GM21381 (cell line): ENCODE measurements at regions not wholly inside any gene's neighbourhood (a gene's known extent, or its start where the extent isn't known, plus 50 kb on each side); places are given as distances from the start of the nearest gene placed in this dataset.
"Not testable (repeated sequence)": the region's sequence is repeated elsewhere in the genome, so short reads cannot be mapped to it uniquely, and the experiment has no call there.

Source experiments
- ATAC-seq: cut with Tn5 transposase; IDR thresholded peaks from one replicate; pipeline ENCODE4 v1.9.1; 2021; ENCODE audit warnings: mild to moderate bottlenecking, moderate library complexity; ENCODE audit not compliant: unreplicated experiment

DNA sequence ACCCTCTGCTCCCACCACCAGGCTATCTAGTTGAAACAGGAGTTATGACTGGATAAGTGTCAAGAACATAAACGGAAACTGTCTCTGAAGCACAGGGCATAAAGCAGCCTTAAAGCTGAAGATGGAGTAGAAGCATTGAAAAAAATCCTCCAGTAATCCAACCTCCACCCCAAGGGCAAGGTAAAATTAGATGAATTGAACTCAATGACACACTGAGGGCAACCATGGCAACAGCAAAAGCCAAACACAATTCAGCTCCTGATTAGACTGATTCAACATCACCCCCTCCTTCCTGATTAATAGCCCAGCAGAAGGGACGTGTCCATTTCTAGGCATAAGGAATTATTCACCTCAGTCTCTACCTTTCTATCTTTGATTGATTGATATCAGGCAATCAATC, 183.2 kb upstream of the MAP3K1 start:
- no peak for ATAC-seq

DNA sequence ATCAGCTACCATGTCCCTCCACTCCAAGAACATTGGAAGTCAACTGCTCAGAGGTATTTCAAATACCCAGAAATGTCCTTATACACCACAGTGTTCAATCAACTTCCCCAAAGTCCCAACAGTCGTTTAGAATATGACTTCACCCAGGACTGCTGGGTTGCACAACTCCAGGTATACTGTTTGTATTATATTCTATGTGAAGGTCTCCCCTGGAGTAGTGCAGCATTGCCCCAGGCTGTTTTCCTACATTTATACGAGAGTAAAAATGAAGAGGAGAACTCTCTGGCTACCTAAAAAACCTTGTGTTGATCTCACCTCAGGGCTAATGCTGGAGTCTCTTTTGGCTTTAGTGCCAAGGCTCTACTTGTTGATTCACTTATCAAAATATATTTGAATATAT, 183.6 kb upstream of the MAP3K1 start:
- ATAC-seq: no peak

DNA sequence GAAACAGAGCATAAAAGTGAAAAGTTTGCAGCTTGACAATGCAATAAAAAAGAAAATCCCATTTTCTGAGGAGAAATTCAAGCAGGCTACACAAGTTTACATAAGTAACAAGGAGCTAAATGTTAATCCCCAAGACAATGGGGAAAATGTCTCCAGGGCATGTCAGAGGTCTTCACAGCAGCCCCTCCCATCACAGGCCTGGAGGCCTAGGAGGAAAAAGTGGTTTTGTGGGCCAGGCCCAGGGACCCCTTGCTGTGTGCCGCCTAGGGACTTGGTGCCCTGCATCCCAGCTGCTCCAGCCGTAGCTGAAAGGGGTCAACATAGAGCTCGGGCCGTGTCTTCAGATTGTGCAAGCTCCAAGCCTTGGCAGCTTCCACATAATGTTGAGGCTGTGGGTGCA, 186.7 kb upstream of the MAP3K1 start:
- ATAC-seq: not testable (repeated sequence)

DNA sequence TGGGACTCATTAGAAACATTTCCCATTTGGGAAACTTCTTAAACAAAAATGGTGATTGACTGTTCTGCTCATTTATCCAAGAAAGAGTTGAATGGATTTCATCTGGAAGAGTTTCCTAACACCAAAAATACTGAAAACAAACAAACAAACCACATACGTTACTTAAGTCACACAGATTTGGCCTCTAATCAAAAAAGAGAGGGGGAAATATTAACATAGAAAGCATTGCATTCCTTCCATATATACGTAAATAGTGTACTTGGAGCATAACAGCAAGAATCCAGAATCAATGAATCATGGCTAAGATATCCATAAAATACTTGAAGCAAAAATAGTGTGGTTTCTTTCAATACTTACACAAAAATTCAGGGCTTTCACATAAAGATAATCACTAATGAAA, 189.8 kb upstream of the MAP3K1 start:
- ATAC-seq: no peak

DNA sequence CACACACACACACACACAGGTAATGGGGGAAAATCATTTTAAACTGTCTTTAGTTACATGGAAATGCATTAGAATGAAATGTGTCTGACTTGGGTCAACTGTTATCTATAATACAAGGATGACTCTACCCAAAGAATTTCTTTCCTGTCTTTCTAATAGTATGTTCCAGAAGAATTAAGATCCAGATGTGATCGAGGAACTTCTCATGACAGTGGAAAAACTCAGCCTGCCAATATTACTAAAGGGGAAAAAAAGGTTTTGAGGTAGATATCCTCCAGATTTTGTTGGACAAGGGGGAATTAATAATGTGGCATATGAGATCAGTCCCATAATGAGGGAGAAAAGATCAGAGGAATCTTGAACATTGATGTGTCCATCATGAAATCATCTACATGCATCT, 190.6 kb upstream of the MAP3K1 start:
- no peak for ATAC-seq

DNA sequence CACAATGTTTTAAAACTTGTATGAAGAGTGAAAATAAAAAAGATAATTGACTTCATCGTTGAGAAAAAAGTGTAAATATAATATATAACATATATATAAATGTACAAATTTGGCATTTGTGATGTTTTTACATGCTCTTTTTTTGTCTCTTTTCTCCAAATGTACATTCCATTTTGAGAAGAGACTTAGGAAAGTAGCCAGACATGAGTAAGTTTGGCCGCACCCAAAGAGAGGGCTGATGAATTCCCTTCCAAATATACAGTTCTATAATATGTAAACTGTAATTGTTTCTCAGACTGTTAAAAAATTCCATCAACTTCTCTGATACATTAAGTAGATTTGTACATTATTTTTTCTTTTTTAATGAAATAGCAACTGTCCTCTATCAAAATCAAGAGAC, 193.2 kb upstream of the MAP3K1 start:
- ATAC-seq: no peak

DNA sequence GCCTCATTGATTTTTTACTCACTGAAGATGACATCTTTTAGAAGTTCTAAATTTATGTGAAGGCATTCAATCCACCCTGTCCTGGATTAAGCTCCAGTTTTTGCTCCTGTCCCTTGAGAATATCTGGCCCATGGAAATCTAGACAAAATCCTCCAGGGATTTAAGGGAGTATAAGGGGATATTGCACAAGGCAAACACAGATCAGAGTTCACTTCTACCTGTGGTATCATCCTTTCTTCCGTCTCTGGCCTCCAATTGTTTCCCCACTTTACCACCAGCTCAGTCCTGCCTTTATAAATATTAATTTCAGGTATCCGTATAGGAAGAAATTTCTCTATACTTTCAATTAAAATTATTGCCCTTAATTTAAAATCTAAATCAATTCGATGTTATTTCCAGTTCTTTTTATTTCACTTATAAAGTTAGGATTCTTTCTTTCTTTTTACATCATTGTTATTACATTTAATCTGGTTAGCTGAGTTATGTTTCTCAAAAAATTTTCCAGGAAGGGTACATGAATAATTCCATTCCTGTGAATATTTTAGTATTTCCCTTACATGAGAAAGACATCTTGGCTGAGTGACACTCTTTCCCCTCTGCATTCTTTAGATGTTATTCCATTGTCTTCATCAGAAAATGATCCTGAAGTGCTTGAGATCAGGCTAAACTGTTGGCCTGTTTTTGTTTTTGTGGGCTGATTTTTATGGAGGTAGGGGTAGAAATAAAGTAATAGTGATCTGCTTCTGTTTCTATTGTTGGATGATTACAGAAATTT, 194.3 kb upstream of the MAP3K1 start:
- no peak for ATAC-seq

DNA sequence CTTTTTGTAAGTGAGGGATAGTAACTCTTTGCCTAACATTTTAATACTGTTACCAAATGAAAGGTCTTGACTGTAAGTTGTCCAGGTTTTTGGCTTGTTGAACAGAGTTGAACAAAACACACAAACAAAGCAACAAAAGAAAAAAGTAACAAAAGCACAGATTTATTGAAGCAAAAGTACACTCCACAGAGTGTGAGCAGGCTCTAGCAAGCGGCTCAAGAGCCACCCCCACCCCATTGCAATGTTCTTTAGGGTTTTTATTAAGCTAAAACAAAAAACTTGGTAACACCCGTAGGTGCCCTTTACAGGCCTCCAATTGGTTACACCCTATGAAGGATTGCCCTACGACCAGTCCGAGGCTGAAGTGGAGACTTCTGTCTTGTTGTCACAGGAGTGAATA, 197.4 kb upstream of the MAP3K1 start:
- ATAC-seq: no peak

DNA sequence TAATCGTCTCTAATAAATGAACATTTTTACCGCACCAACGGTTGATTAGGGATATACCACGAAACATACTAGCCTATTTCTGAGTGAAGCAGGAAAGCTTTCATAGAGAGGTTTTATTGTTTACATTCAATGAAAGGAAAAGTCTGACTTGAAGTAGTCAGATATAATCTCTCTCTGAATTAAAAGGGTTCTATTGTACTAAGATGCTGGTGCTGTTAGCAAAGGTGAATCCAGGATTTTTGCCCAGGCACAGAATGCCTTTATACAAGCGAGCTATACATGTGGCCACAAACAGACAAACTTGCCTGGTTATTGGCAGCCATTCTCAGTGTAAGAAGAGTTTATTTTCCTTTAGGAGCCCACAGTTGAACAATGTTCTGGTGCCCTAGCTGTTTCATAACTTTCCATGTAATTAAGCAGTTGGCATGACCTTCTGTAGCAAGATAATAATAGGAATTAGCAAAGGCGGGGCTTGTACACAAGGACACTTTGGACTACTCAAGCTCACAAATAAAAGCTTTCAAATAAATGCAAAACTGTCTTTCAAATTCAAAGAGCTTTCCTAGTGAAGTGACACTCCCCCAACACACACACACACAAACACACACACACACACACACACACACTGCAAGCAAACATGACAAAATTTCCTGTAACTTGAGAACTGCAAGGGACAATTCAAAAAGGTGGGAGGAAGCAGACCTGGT, 198.7 kb upstream of the MAP3K1 start:
- ATAC-seq: no peak

DNA sequence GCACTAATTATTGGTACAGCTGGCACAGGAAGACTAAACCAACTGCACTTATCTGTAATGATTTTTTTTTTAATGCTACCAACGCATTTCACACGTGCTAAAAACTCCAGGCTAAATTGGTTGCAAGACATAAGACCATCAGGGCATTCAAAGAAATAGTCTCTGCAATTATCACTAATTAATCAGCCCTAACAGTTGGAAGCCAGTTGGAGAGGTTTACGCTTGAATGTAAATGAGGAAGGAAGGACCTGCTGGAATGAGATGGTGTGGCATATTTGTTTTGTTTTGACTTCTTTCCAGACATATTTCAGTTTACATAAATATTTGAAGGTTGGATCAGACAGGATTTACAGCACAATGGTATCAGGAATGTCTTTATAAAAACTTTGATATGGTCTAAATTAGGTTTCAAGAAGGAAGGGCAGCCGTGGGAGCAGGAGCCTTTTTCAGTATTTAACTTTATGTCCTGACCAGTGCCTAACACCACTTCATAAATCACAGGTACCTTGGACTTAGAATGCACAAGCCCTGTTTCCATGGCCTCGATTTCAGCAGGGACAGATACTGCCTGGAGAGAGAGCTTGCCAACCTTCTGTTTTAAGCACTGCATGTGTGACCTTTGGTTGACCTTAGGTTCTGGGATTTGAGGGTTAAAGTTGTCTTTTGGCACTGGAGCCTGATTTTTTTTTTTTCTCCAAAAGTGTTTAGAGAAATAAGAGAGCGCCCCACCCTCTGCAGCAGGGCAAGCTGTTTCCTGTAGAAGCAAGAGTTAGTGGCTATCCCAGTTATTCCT, 199.8 kb upstream of the MAP3K1 start:
- ATAC-seq: no peak

DNA sequence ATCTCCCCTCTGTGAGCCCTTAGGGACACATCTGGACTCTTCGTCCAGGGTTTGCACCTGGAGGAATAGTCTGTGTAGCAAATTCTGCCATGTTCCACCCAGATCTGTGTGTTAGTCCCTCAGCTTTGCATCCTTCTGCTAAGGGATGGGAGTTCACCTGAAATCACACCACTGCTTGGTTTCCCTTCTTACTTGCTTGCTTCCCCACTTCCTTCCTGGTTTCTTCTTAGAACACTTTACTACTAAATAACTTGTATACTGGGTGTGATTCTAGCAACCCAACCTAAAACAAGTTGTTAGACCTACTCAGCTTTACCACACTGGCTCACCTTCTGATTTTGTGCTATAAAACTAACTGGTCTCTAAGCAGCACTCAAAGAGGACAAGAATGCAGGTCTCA, 202.6 kb upstream of the MAP3K1 start:
- ATAC-seq: no peak

DNA sequence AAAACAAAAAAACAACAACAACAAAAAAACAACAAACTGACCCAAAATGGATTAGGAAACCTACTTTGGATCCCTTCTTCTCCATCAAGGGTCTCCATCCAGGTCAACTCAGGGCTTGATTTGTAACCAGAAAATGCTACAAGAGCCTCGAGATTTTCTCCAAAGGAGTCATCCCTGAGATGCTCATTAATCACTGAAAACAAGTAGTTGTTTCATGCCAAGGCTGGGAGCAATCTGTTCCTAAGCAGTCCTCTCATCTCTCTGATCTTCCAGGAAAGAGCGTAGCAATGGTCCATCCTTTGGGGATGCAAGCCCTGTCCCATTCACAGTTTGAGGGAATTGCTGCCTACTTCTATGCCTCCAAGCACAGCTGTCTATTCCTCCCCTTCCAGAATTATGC, 203.0 kb upstream of the MAP3K1 start:
- ATAC-seq: no peak

DNA sequence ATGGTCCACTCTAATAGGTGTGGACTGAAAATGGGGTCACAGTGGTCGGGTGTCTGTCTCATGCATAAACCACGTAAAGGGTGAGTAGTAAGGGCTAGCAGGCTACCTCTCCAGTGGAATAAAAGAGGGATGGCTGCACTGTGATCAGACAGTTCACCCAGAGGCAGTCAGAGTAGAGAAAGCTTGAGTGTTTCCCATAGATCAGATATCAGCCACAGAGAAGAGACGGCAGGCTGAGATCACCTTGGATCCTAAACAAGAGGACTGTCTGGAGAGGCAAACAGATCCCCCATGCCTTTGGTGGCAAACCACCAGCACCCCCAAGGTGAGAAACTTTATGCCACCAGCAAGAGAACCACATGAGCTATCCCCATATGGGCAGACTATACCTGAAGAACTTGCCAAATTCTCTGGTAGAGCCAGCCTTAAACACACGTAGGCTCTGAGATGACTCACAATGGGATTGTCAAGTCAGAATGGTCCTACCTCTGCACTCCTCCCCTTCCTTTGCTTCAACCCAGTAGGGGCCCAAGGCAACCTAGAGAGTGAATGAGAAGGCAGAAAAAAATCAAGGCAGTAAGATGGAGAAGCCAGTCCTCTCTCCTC, 205.2 kb upstream of the MAP3K1 start:
- ATAC-seq: no peak

DNA sequence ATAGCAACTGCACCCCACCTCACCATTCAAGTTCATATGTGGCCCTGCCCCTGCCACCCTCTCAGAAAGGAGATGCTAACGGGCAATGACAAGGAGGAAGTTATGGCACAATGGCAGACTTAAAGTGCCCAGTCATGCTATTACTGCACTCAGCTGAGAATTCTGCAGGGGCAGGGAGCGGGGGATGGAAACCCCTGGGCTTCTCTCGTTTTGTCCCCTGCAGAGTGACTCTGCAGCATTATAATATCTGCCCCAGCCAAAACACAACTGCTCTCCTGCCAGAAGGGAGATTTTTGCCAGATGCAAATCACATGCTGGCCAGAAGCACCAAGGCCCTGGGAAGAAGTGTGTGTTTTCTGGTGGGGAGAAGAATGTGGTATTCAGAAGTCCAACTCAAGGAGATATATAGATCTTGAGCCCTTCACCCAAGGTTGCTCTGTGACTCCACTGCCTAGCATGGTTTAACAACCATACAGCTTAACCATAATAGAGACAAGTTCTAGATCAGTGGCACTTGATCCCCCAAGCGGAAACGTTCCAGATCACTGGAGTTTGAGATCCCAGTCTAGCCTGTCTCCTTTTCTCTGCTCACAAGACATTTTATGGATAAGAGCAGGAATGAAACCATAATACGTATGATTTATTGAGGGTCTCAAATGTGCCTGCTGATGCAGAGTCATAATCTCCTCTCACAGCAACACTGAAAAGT, 207.0 kb upstream of the MAP3K1 start:
- ATAC-seq: no peak

DNA sequence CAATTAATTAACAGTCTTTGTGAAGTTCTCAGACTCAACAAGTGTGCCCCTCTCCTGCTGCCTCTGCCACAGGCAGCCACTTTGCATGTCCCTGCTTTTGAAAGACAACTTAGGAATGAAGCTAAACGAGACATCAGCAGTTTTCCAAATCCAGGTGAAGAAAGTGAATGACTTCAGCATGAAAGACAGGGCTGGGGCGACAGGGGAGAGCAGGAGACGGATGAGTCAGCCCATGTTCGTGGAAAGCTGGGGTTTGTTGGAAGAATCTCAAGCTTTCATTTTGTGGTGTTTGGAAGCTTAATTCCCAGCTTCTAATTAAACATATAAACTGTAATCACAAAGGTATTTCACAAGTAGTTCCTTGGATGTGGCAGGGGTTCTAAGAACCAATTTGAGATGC, 207.8 kb upstream of the MAP3K1 start:
- ATAC-seq: no peak

DNA sequence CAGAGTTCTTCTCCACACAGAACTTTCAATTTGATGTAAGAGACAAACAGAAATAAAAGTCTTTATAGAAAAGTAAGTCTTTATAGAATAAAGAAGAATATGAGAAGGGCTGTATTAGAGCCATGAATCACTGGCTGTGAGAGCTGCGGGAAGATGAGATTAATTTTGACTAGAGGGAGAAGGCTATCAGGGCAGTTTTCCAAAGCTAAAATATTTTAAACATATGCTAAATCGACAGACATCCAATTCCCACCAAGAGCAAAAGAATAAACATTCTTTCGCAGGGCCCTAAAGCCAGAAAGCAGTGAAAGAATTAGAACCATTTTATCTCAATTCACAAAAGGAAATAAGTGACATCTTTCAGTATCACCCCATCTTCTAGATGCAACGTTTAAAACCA, 208.3 kb upstream of the MAP3K1 start:
- ATAC-seq: no peak

DNA sequence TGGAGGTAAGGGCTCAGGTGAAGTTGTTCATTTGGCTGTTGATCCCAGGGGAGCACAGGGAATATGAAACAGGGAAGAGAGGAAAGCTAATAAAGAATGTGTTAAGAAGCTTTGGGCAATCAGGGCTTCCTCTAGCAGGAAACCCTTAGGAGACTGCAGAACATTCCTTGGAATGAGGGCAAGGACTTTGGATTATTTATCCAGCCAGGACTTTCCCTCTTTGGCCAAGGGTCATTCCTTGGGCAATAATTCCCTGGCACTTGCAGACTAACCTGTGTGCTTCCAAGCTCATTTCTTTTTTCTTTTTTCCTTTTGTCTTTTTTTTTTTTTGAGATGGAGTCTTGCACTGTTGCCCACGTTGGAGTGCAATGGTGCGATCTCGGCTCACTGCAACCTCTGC, 209.2 kb upstream of the MAP3K1 start:
- no peak for ATAC-seq

DNA sequence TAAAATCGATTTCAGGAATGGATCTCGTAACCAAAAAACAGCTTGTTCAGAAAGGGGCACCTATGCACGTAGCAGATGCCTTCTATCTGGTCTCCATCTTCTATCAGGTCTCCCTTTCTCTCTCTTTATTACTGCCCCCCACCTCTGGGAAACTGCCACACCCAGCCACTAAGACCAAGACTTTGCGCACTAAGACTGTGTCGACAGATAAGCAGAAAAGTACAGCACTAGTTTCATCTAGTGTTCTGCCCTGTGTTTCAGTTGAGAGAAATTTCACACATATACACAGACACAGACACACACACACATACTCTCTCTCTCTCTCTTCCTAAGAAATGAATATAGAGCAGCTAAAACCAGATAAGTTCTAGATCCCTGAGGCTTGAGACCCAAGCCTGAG, 210.1 kb upstream of the MAP3K1 start:
- ATAC-seq: no peak

DNA sequence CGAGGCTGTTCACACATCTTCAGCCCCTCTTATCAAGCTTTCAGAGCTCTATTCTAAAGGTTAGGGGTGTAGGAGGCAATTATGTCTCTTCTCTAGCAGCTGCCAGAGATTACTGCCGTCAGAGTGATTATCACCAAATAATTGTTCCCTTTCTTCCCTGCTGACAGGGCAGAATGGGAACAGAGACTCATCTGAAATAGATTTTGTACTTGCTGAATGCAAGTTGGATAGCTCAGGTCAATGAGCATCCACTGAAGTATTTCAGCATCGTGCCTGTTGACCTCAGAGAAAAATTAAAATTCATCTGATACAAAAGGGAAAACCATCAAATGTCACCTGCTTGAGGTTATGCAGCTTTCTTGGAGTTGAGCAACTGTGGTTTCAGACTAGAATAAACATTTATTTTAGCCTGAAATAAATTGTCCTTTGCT, 213.7 kb upstream of the MAP3K1 start:
- ATAC-seq: no peak

DNA sequence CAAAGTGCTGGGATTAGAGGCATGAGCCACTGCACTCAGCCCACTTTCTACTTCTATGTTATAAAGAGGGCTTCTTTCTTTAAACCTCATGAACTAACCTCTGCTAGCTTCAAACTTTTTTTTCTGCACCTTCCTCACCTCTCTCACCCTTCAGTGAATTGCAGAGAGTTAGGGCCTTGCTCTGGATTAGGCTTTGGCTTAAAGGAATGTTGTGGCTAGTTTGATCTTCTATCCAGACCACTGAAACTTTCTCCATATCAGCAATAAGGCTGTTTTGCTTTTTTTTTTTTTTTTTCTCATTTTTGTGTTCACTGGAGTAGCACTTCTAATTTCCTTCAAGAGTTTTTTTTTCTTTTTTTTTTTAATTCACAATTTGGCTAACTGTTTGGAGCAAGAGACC, 216.4 kb upstream of the MAP3K1 start:
- ATAC-seq: no peak

DNA sequence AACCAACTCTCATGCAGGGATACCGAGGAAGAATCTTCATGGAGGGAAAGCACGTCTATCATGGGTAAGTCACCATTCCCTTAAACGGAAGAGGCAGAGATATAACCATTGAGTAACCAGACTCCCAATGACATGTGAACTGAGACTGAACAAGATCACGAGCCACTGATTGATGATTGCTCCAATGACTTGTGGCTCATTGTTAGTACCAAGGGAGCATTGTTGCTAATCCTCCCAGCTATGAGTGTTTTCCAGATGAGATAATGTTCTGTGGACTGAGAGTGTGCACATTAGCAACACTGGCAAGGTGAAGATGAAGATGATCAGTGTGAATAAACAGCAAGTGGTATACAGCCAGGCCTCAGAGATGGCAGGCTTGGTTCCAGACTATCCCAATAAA, 219.2 kb upstream of the MAP3K1 start:
- ATAC-seq: no peak
